HEK293 (cell line): ENCODE measurements at regions not wholly inside any gene's neighbourhood (a gene's known extent, or its start where the extent isn't known, plus 50 kb on each side); places are given as distances from the start of the nearest gene placed in this dataset.
A peak's percentile ranks its signal among the peaks of the same experiment; 100 is the strongest.

ENCODE experiments used
- CTCF ChIA-PET: fragments of 350-600 bp; formaldehyde crosslinking; extraction: SDS; loops from one replicate; lab custom pipeline; 2021; ENCODE audit warnings: antibody characterized with exemption; lab: Yijun Ruan, JAX
- POLR2A ChIA-PET: fragments of 300-600 bp; formaldehyde crosslinking; extraction: SDS; loops from one replicate; lab custom pipeline; 2020; ENCODE audit warnings: antibody characterized with exemption, inconsistent platforms; lab: Yijun Ruan, JAX
- H3K27ac ChIP-seq: fragments of 200-500 bp; sonication (Bioruptor generic); 2 replicates; pipeline ENCODE4 v1.5.1; 2014; ENCODE audit warnings: low read depth, low read length, control low read depth, inconsistent platforms; ENCODE audit errors: extremely low read depth
- H3K36me3 ChIP-seq, 2 experiments: fragments of 200-500 bp in 1 of 2; sonication (Bioruptor generic) in 1 of 2; 1 replicate in 1 of 2; 2 replicates in 1 of 2; pipeline ENCODE4 v1.5.1; 2014 to 2017; ENCODE audit warnings: inconsistent platforms in 2 of 2, low read length in 2 of 2; ENCODE audit not compliant: control insufficient read depth in 2 of 2, insufficient read depth in 1 of 2
- H3K4me1 ChIP-seq: fragments of 200-500 bp; sonication (Bioruptor generic); 2 replicates; pipeline ENCODE4 v1.5.1; 2014; ENCODE audit warnings: mild to moderate bottlenecking, low read length, inconsistent platforms; ENCODE audit not compliant: control insufficient read depth, insufficient read depth
- H3K4me3 ChIP-seq: 2 replicates; pipeline ENCODE4 v1.5.1; 2011; ENCODE audit warnings: low read depth, mild to moderate bottlenecking, control low read depth, low read length, moderate library complexity
- H3K9me3 ChIP-seq: fragments of 200-500 bp; sonication (Bioruptor generic); 2 replicates; pipeline ENCODE4 v1.5.1; 2014; ENCODE audit warnings: low read depth, low read length, inconsistent platforms; ENCODE audit not compliant: control insufficient read depth, insufficient read depth
- EGR2 ChIP-seq: fragments of 450-650 bp; formaldehyde crosslinking; IDR thresholded peaks from 2 replicates; pipeline ENCODE4 v1.5.1; 2016; ENCODE audit warnings: low read depth, missing biosample characterization, missing genetic modification characterization
- PRDM2 ChIP-seq: fragments of 450-650 bp; formaldehyde crosslinking; IDR thresholded peaks from 2 replicates; pipeline ENCODE4 v1.5.1; 2016; ENCODE audit warnings: missing biosample characterization, missing genetic modification characterization, borderline replicate concordance
- SCRT2 ChIP-seq: fragments of 450-650 bp; formaldehyde crosslinking; IDR thresholded peaks from 2 replicates; pipeline ENCODE4 v1.5.1; 2016; ENCODE audit warnings: missing biosample characterization, missing genetic modification characterization
- SP3 ChIP-seq: fragments of 450-650 bp; formaldehyde crosslinking; IDR thresholded peaks from 2 replicates; pipeline ENCODE4 v1.5.1; 2016; ENCODE audit warnings: missing biosample characterization, missing genetic modification characterization
- TRIM28 ChIP-seq: IDR thresholded peaks from 2 replicates; pipeline ENCODE4 v1.6.1; 2011; ENCODE audit warnings: low read length, control low read depth, borderline replicate concordance
- YY2 ChIP-seq: fragments of 450-650 bp; formaldehyde crosslinking; IDR thresholded peaks from 2 replicates; pipeline ENCODE4 v1.5.1; 2016; ENCODE audit warnings: missing biosample characterization, missing genetic modification characterization
- ZBTB7A ChIP-seq: fragments of 450-650 bp; formaldehyde crosslinking; IDR thresholded peaks from 2 replicates; pipeline ENCODE4 v1.5.1; 2016; ENCODE audit warnings: low read depth, missing biosample characterization, missing genetic modification characterization
- ZNF221 ChIP-seq: fragments of 450-650 bp; formaldehyde crosslinking; IDR thresholded peaks from 2 replicates; pipeline ENCODE4 v1.5.1; 2017; ENCODE audit warnings: missing biosample characterization, missing genetic modification characterization, borderline replicate concordance
- ZNF274 ChIP-seq, 2 experiments: fragments of 200-500 bp in 1 of 2; fragments of 450-650 bp in 1 of 2; sonication (Bioruptor generic) in 1 of 2; formaldehyde crosslinking in 1 of 2; IDR thresholded peaks; 2 replicates each; pipeline versions ENCODE4 v1.5.1 to v1.6.1; 2014 to 2016; ENCODE audit warnings: borderline replicate concordance in 1 of 2, inconsistent platforms in 1 of 2, low read length in 1 of 2, missing biosample characterization in 1 of 2, missing genetic modification characterization in 1 of 2
- ZNF398 ChIP-seq: fragments of 450-650 bp; formaldehyde crosslinking; IDR thresholded peaks from 2 replicates; pipeline ENCODE4 v1.5.1; 2017; ENCODE audit warnings: missing biosample characterization, missing genetic modification characterization
- ZNF48 ChIP-seq: fragments of 450-650 bp; formaldehyde crosslinking; IDR thresholded peaks from 2 replicates; pipeline ENCODE4 v1.5.1; 2016; ENCODE audit warnings: missing biosample characterization, missing genetic modification characterization
- ZNF600 ChIP-seq: fragments of 450-650 bp; formaldehyde crosslinking; IDR thresholded peaks from 2 replicates; pipeline ENCODE4 v1.5.1; 2016; ENCODE audit warnings: missing biosample characterization, missing genetic modification characterization
- ZNF76 ChIP-seq: fragments of 450-650 bp; formaldehyde crosslinking; IDR thresholded peaks from 2 replicates; pipeline ENCODE4; 2016; ENCODE audit warnings: low read depth, missing biosample characterization, missing genetic modification characterization, borderline replicate concordance
- ZNF837 ChIP-seq: fragments of 450-650 bp; formaldehyde crosslinking; IDR thresholded peaks from 2 replicates; pipeline ENCODE4 v1.5.1; 2016; ENCODE audit warnings: missing biosample characterization, missing genetic modification characterization
- ZSCAN30 ChIP-seq: fragments of 450-650 bp; IDR thresholded peaks from 2 replicates; pipeline ENCODE4 v1.5.1; 2018; ENCODE audit warnings: missing biosample characterization, mild to moderate bottlenecking, missing genetic modification characterization, moderate library complexity

- TF ChIP-seq ZNF48 (tag by site-specific recombination) = no peak
- TF ChIP-seq ZBTB7A (tag by site-specific recombination) = no peak
- TF ChIP-seq ZNF398 (tag by site-specific recombination) = no peak
- TF ChIP-seq ZNF274 (IDR thresholded peaks at IDR 0.05; ENCODE audit: low read length) = no peak
- no peak for TF ChIP-seq ZNF274 (tag by site-specific recombination; IDR thresholded peaks at IDR 0.05; ENCODE audit: borderline replicate concordance)
- no peak for TF ChIP-seq SP3 (tag by site-specific recombination)
- peak; percentile 16; the same call in 1 of the 2 replicates for TF ChIP-seq EGR2 (tag by site-specific recombination)
- TF ChIP-seq SCRT2 (tag by site-specific recombination) = no peak
- no peak for TF ChIP-seq PRDM2 (tag by site-specific recombination)
- TF ChIP-seq ZNF600 (tag by site-specific recombination) = 0 out of 2 replicates have a peak, but pooled peaks have one; percentile 13
- no peak for TF ChIP-seq TRIM28
- Histone ChIP-seq H3K27ac (no peak overlapping the region), H3K4me1 (peaks cover 6% of the 10 kb centered on the region), H3K36me3 (no peaks in the 10 kb centered on the region), H3K4me3 (no peak overlapping the region), H3K9me3 (no peaks in the 10 kb centered on the region)
- ChIA-PET CTCF (interaction anchor here (0.6 to 1.0 kb wide), 3 partner anchors 27 to 438 kb away, joined by 3 to 4 read pairs (median 3); no protein-coding TSS in a partner anchor), POLR2A (no interaction called here)
These were observed 278.5 kb downstream of the BMP7 start for GRCh38 chr20:56987986-56988385.

GRCh38 chr20:56988446-56988845 lies 278.0 kb downstream of the BMP7 start:
- TF ChIP-seq ZNF76 (tag by site-specific recombination) = no peak
- no peak for TF ChIP-seq ZNF221 (tag by site-specific recombination)
- no peak for TF ChIP-seq ZNF837 (tag by site-specific recombination)
- no peaks in the 10 kb centered on the region for H3K9me3 ChIP-seq
- no peak overlapping the region for H3K27ac ChIP-seq
- no peaks in the 10 kb centered on the region for H3K36me3 ChIP-seq
- no peak overlapping the region for H3K4me3 ChIP-seq
- peaks cover 6% of the 10 kb centered on the region for H3K4me1 ChIP-seq
- ChIA-PET CTCF (interaction anchor here (0.6 to 1.0 kb wide), 2 partner anchors 26 to 359 kb away, joined by 3 read pairs; no protein-coding TSS in a partner anchor), POLR2A (no interaction called here)

- ChIA-PET POLR2A (no interaction called here), CTCF (interaction anchor here (0.7 kb wide), 1 partner anchor 187 kb away, joined by 3 read pairs; no protein-coding TSS in a partner anchor)
- Histone ChIP-seq H3K4me3 (no peak overlapping the region), H3K36me3 (no peaks in the 10 kb centered on the region), H3K9me3 (no peaks in the 10 kb centered on the region), H3K4me1 (peaks cover 6% of the 10 kb centered on the region), H3K27ac (no peak overlapping the region)
- TF ChIP-seq YY2 (no peak), ZSCAN30 (tag by site-specific recombination) (no peak)
These were observed 276.9 kb downstream of the BMP7 start for GRCh38 chr20:56989516-56989915.
